ENCODE measurements at regions not wholly inside any gene's neighbourhood (a gene's known extent, or its start where the extent isn't known, plus 50 kb on each side); places are given as distances from the start of the nearest gene placed in this dataset.

- peaks cover 13% of the 10 kb centered on the region for H3K36me3 Mint-ChIP-seq (ENCODE audit: low read depth)
- no peaks in the 10 kb centered on the region; the same call in 1 of the 2 replicates for H3K27me3 Mint-ChIP-seq (ENCODE audit: insufficient read depth)
- peaks cover 21% of the 10 kb centered on the region for H3K4me1 Mint-ChIP-seq (ENCODE audit: low read depth)
- H3K27ac Mint-ChIP-seq: no peak overlapping the region
- peak; percentile 44 for DNase-seq
- no peaks in the 10 kb centered on the region; the same call in 1 of the 2 replicates for H3K9me3 Mint-ChIP-seq
- no peak overlapping the region for H3K4me3 Mint-ChIP-seq
- TF ChIP-seq CTCF (IDR thresholded peaks at IDR 0.05): no peak
Measured at GRCh38 chr1:234775477-234776246, 165.7 kb upstream of the IRF2BP2 start.

DNA sequence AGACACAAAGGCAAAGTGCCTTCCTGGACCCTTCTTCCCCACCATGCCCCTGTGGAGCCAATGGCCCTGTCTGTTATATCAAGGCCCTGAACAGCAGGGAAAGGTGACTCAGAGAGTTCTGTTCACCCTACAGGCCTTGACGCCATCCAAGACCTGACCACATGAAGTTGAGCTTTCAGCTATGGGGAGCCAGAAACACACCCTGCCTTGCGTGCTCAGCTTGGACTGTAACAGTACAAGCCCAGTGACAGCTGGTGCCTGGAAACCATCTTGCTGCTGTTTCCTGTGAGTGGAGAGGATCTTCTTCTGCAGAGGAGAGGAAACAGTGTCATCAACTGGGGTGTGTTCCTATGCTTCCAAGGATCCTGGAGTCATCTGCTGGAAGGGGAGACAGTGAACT, 165.0 kb upstream of the IRF2BP2 start:
- H3K27ac Mint-ChIP-seq: no peak overlapping the region
- no peak for DNase-seq
- peaks cover 13% of the 10 kb centered on the region for H3K36me3 Mint-ChIP-seq (ENCODE audit: low read depth)
- no peak overlapping the region for H3K4me3 Mint-ChIP-seq
- no peaks in the 10 kb centered on the region; the same call in 1 of the 2 replicates for H3K9me3 Mint-ChIP-seq
- peaks cover 21% of the 10 kb centered on the region for H3K4me1 Mint-ChIP-seq (ENCODE audit: low read depth)
- H3K27me3 Mint-ChIP-seq (ENCODE audit: insufficient read depth): no peaks in the 10 kb centered on the region; the same call in 1 of the 2 replicates
- TF ChIP-seq CTCF (IDR thresholded peaks at IDR 0.05): no peak

- no peak overlapping the region for H3K4me3 Mint-ChIP-seq
- no peak overlapping the region for H3K27ac Mint-ChIP-seq
- H3K4me1 Mint-ChIP-seq (ENCODE audit: low read depth): peaks cover 21% of the 10 kb centered on the region
- no peaks in the 10 kb centered on the region; the same call in 1 of the 2 replicates for H3K9me3 Mint-ChIP-seq
- no peaks in the 10 kb centered on the region; the same call in 1 of the 2 replicates for H3K27me3 Mint-ChIP-seq (ENCODE audit: insufficient read depth)
- DNase-seq: no peak
- no peak for TF ChIP-seq CTCF (IDR thresholded peaks at IDR 0.05)
- H3K36me3 Mint-ChIP-seq (ENCODE audit: low read depth): peaks cover 13% of the 10 kb centered on the region
Measured at GRCh38 chr1:234773936-234774677, 164.1 kb upstream of the IRF2BP2 start.

DNA sequence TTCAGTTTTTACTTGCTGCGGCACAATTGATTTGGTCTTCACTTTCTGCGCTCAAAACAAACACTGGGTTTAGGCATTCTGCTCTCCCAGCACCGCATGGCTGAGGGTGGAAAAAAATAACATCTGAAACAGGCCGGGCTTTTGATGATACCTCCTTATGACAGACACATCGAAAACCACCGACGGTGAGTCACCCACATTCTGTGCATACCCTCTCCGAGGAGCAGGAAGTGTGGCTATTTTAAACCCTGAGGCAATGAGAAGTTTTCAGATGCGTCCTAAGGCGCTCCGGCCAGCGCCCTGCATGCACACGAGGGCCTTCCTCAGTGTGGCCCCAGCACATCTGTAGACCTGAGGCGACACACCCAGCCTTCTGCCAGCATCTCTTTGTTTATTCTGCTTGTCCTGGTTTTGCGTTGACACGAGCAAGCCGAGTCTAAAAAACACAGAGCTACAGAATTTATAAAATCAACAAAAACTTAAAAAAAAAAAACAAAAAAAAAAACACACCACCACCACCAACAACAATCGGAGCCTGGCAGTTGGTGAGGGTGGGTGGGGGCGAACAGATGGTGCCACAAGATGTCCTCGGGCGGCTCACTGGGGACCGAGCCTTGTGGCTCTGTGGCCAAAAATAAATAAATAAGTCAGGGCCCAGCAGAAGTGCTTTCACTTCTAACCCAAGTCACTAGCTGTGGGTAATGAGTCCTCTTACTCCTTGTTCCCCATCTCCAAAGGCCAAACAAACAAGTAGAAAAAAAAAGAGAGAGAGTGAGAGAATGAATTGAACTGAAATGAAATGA, 162.6 kb upstream of the IRF2BP2 start:
- peak; percentile 99 for DNase-seq
- TF ChIP-seq CTCF (IDR thresholded peaks at IDR 0.05): no peak
- peaks cover 13% of the 10 kb centered on the region for H3K36me3 Mint-ChIP-seq (ENCODE audit: low read depth)
- no peaks in the 10 kb centered on the region; the same call in 1 of the 2 replicates for H3K27me3 Mint-ChIP-seq (ENCODE audit: insufficient read depth)
- H3K4me1 Mint-ChIP-seq (ENCODE audit: low read depth): peaks cover 21% of the 10 kb centered on the region
- H3K4me3 Mint-ChIP-seq: peak overlapping the region; percentile 72
- peak overlapping the region; percentile 96 for H3K27ac Mint-ChIP-seq
- H3K9me3 Mint-ChIP-seq: no peaks in the 10 kb centered on the region; the same call in 1 of the 2 replicates

DNA sequence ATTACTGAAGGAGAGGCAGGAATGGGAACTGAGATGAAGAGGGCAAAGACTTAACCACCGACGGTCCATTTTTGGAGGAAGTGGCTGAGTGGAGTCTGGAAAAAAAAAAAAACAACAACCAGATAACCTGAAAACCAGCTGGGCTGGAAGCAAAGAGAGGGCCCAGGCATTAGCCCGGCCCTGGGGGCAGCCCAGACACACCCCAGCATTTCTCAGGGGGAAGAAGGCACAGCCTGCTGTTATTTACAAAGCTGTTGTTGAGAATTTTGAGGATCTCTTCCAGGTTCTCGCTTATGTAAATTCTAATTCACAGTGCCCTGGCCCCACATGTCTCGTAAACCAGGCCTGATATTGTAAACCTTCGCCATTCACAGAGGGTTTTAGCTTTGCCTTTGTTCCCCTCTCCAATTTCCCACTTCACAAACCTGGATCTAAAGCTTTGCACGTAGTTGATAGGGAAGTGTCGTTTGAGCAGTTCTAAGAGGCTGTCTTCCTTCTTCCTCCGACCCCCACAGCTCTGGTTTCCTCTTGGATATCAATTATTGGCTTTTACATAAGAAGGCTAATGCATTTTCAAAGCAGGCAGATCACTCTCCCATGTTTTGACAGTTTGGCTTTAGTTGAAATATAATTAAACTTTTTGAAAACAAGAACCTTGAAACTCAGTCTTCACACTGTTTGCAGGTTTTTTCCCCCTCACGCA, 161.8 kb upstream of the IRF2BP2 start:
- Mint-ChIP-seq H3K27me3 (ENCODE audit: insufficient read depth) (no peaks in the 10 kb centered on the region; the same call in 1 of the 2 replicates), H3K4me1 (ENCODE audit: low read depth) (peaks cover 21% of the 10 kb centered on the region), H3K9me3 (no peaks in the 10 kb centered on the region; the same call in 1 of the 2 replicates), H3K27ac (peak overlapping the region; percentile 96), H3K36me3 (ENCODE audit: low read depth) (peaks cover 13% of the 10 kb centered on the region), H3K4me3 (peak overlapping the region; percentile 72)
- DNase-seq: no peak
- TF ChIP-seq CTCF (IDR thresholded peaks at IDR 0.05): no peak
